ENCODE measurements at regions not wholly inside any gene's neighbourhood (a gene's known extent, or its start where the extent isn't known, plus 50 kb on each side); places are given as distances from the start of the nearest gene placed in this dataset.

DNA sequence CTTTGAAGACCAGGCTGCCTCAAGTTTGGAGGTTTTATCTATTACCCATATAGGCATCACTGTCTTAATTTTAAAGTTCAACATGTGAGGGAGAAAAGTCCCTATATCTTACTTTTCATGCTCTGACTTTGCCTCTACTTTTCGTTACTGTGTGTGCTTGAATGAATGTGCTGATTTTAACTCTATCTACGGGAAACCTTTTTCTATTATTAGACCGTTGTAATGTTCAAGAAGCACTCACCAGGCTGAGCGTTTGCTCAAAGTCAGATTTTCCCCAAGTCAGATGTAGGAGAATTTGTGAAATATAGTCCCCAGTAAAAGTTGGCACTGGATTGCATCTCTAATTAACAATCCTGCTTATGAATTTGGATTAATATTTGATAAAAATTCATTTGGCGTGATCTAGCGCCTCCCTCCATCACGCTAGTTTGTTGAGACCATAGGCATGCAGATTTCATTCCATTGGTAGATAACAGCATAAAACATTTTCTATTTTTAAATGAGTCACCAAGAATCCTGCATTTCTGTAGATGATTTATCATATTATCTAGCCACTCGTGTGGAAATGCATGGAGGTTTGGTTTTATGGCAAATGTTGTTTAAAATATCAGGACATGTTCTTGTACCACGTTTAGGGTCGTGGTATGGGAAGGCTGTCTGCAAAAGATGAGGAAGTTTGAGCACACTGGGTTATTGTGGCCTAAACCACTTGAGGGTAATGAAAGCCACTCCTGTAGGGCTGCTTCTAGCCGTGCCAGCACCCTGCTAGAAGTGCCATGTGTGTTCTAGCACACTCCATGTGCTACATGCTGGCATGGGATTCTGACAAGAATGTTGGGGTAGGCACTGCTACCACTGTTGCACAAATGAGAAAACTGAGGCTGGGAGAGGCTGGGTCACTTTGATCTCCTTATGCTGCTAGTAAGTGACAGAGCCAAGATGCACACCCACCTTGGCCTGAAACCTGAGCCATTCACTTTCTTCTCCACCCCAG lies 179.4 kb downstream of the FGF9 start:
- TF ChIP-seq CTCF (optimal IDR thresholded peaks at IDR 0.05 in 1 of 3, IDR thresholded peaks at IDR 0.05 in 1 of 3, conservative IDR thresholded peaks at IDR 0.05 in 1 of 3; ENCODE audit: extremely low read depth in 1 of 3, insufficient read depth in 2 of 3, low read length in 3 of 3) (no peak), EZH2 (IDR thresholded peaks at IDR 0.05; ENCODE audit: low read length) (no peak)

All from keratinocyte (primary cell).